GM21526 (cell line): ENCODE measurements at regions not wholly inside any gene's neighbourhood (a gene's known extent, or its start where the extent isn't known, plus 50 kb on each side); places are given as distances from the start of the nearest gene placed in this dataset.
A peak's percentile ranks its signal among the peaks of the same experiment; 100 is the strongest.
"Not testable (repeated sequence)": the region's sequence is repeated elsewhere in the genome, so short reads cannot be mapped to it uniquely, and the experiment has no call there.

Source experiments
- ATAC-seq: cut with Tn5 transposase; IDR thresholded peaks from one replicate; pipeline ENCODE4 v1.9.1; 2021; ENCODE audit warnings: moderate library complexity; ENCODE audit not compliant: unreplicated experiment, low FRiP score

DNA sequence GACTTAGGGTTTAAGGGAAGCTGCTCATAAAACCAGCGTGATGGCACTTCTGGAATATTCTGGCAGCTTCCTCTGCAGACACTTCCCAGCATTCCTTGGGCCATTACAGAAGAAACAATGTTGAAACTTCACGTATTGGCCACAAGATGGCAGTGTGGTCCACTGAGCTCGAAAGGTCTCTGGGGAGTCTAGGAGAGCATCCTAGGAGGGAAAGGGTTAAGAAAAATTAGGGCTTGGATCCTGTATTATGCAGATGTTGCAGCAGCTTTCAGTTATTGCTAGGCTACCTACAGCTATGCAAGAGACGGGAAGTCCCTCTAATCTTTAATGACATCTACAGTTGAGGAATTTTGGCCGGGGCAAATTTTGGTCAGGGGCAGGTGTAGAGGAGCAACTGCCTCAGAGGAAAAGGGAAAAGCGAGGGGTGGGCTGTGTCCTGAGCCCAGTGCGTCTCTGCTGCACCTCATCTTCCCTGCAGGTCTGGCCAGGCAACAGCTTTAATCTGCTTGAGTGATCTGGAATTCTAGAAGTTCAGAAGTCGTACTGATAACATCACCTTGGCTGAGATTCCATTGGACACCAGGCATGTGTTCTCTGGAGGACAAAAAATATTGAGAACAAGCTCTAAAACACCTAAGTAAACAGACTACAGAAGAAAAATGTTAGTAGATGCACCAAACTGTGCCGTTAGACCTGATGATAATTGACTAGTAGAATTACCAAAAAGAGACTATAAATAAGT is 220.8 kb upstream of the PRSS58 start:
- ATAC-seq = peak; percentile 86

GRCh38 chr7:142477801-142478200 is 219.9 kb upstream of the PRSS58 start:
- ATAC-seq = not testable (repeated sequence)

DNA sequence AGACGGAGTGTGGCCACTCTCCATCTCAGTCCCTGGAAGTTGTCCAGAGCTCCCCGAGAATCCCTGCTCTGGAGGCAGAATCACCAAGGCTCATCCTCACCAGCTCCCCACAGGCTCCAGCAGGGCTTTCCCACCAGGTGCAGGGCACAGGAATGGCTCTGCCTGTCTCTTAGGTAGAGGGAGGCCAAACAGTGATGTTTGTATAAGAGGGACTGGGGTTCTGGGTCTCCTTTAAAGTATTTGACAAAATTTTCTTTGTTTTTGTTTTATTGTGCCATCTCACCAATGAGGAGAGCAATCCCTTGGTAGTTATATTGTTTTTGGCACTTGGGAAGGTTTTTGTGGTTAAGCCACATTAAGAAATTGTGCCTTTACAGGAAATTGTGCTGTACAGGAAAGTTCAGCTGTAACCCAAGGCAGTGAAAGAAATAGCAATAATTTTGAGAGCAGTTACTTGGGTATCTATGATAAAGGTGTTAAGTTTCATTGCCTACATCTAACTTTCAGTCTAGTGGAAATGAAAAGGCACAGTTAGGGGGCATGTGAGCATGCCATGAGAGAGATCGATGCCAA is 219.3 kb upstream of the PRSS58 start:
- ATAC-seq = no peak

DNA sequence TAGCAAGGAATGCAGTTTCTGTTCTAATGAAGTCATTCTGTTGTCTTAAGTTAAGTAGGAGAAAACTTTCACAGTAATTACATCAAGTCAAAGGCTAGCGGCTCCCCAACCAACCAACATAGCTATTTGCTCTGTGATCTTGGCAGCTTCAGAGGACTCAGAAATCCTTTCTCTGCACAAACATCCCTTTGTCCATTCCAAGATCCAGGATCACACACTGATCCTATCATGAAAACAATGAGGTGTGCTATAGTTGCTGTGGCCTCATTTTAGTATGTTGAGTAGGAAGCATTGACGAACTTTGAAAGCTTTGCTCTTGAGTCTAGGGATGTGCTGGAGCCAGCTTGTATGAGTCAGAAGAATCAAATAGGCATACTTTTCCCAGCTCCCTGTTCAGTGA is 218.2 kb upstream of the PRSS58 start:
- no peak for ATAC-seq

DNA sequence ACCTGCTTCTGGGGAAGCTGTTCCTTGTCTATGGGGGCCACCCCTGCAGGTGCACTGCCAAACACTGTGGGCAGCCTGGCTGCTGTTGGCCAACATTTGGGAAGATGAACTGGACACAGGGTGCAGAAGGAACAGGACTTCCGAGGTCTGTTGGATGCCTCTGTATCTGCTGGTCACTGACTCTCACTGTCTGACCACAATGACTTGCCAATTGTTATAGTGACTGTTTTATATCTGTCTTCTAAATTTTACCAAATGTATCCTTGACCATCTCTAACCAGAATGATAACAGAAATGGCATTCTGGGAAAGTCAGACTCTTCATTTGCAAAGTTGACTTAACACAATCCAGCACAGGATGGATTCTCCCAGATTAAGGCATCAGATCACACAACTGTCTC is 214.0 kb upstream of the PRSS58 start:
- no peak for ATAC-seq

- no peak for ATAC-seq
Measured at GRCh38 chr7:142470544-142470830, 212.6 kb upstream of the PRSS58 start.

DNA sequence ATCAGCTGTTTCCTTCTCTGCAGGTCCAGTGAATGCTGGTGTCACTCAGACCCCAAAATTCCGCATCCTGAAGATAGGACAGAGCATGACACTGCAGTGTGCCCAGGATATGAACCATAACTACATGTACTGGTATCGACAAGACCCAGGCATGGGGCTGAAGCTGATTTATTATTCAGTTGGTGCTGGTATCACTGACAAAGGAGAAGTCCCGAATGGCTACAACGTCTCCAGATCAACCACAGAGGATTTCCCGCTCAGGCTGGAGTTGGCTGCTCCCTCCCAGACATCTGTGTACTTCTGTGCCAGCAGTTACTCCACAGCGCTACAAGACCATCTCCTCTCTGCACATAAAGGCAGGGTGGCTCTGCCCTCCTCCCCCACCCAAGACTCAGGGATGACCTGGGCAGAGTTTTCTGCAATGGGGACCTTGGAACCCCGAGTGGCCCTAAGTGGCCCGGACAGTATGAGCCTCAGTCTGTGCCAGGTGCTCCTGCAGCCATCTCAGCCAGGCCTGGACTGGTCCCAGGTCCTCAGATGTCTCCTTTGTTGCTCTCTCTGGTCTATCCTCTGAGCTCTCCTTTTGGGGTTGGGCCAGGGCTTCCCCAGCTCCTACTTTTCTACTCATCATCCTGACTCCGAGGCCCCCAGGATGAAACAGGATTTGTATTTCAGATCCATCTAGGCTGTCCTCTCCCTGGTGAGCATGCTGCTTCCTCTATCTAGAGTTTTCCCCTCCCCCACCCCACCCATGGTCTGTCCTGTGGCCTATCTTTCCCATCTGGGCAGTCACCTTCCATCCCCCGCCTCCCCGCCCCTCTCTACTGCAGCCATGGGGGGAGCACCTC is 212.1 kb upstream of the PRSS58 start:
- ATAC-seq = no peak

DNA sequence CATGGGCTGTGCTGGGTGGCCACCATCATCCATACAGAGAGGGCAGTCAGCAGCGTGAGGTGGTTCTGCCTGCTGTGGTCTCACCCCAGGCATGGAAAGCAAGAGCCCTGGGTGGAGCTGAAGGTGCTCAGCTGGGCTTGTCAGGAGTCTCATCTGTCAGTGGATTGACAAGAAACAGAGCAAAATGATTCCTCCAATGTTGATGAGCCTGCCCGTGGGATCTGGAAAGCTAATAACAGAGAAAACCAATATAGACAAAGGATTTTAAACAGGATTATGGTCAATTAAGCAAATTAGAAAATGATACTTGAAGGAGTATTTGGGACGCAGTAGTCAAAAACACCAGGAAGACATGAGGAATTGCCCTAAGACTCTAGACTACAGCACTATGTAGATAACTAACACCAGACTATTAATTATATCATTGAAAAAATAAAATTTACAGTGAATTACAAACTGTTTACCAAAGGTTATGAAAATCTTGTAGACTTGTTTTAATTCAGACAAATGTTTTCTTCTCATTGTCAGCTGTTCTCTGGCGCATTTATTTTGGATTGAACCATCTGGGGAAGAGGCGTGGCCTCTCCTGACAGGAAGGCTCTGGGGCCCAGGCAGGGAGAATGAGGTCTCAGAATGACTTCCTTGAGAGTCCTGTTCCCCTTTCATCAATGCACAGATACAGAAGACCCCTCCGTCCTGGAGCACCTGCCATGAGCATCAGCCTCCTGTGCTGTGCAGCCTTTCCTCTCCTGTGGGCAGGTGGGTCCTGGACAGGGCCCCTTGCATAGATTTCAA is 211.2 kb upstream of the PRSS58 start:
- ATAC-seq = no peak

DNA sequence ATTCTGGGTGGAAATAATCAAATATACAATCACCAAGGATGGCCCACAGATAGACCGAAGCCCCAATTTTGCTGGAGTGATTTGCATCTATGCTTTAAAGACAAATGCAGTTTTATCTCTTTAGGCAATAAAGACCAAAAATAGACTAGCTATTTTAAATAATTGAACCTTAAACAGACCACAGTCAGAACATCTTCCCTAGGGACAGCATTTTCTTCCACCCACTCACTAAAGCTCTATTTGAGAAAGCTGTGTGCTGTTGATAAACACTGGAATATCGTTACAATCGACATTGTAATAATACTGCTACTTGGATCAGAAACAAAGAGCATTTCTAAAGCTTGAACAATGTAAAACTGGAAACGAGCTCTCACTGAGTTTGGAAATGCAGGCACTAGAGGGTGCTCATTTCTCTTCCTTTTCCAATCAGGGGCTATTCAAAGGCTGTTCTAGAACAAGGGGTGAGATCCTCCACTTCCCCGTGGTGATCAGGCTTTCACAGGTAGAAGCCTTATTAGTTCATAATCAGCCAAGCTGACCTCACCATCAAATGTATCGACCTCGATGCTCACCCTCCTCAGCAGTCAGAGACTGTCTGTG is 209.3 kb upstream of the PRSS58 start:
- ATAC-seq = not testable (repeated sequence)

DNA sequence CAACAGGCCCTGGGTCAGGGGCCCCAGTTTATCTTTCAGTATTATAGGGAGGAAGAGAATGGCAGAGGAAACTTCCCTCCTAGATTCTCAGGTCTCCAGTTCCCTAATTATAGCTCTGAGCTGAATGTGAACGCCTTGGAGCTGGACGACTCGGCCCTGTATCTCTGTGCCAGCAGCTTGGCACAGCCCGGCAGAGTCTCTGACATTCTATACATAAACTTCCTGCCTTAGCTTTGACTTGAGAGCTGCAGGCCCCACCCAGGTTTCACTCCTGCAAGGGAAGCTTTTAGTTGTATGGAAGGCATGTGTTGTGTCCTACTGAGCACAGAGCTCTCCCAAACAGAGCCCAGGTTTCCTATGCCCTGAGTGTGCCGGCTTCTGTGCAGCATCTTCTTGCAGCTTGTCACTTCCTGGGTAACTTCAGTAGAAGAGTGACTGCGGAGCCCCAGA is 205.6 kb upstream of the PRSS58 start:
- peak; percentile 66 for ATAC-seq

- no peak for ATAC-seq
Measured at GRCh38 chr7:142461437-142461836, 203.6 kb upstream of the PRSS58 start.

DNA sequence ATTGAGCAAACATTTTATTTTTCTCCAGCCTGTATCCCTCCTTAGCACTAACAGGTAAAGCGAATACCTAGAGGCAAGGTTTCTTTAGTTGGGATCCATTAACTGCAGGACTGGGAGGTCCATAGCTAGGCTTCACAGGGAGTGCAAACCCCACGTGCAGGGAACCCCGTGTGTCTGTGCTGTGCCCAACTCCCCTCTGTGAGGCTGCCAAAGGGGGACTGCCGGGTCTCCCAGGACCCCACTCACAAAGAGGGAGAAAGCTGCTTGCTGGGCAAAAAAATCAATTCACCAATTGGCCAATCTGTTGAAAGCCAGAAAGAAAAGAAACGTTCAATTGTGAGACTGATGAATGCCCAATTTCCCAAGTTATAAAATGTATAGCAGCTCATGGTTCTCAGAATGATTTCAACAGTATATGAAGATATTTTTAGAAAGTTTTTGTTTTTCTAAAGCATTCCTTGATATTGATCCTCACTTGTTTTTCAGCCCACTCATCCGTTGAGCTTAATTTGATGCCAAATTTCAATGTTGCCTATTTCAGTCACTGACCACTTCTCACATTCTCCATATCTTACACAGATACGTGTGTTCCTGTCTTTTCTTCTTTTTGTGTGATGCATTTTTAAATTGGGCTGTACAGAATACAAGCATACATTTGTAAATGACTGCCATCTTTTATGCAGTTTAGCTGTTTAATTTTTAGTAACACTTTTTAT is 202.7 kb upstream of the PRSS58 start:
- no peak for ATAC-seq

- peak; percentile 79 for ATAC-seq
Measured at GRCh38 chr7:142459551-142459963, 201.7 kb upstream of the PRSS58 start.

GRCh38 chr7:142457146-142457703 is 199.4 kb upstream of the PRSS58 start:
- no peak for ATAC-seq

DNA sequence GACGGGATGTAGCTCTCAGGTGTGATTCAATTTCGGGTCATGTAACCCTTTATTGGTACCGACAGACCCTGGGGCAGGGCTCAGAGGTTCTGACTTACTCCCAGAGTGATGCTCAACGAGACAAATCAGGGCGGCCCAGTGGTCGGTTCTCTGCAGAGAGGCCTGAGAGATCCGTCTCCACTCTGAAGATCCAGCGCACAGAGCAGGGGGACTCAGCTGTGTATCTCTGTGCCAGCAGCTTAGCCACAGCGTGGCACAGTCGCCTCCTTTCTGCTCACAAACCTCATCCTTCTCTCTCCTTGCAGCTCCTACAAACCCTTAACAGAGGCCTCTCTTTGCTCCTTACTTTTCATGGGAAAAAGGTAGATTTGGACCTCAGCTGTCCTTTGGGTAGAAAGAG is 197.5 kb upstream of the PRSS58 start:
- no peak for ATAC-seq

GRCh38 chr7:142454862-142455261 is 197.0 kb upstream of the PRSS58 start:
- ATAC-seq = no peak

GRCh38 chr7:142452791-142453190 is 194.9 kb upstream of the PRSS58 start:
- no peak for ATAC-seq

DNA sequence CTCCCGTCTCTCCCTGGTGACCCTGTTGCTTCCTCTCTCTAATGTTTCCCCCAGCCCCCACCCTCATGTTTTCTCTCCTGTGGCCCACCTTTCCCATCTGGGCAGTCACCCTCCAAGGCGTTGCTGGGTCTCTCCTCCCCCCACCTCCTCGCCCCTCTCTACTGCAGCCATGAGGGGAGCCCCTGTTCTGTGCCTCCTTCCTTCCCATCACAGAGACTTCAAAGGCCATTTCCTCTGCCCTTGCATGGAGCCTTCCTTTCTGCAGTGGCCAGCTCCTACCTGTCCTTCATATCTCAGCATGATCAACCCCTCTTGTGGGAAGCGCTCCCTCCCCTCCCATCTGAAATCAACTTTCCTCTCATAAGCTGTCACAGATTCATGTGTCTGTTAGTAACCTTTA is 194.0 kb upstream of the PRSS58 start:
- ATAC-seq = no peak

DNA sequence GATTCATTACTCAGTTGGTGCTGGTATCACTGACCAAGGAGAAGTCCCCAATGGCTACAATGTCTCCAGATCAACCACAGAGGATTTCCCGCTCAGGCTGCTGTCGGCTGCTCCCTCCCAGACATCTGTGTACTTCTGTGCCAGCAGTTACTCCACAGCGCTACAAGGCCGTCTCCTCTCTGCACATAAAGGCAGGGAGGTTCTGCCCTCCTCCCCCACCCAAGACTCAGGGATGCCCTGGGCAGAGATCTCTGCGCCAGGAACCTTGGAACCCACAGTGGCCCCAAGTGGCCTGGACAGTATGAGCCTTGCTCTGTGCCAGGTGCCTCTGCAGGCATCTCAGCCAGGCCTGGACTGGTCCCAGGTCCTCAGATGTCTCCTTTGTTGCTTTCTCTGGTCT is 193.4 kb upstream of the PRSS58 start:
- ATAC-seq = no peak

- no peak for ATAC-seq
Measured at GRCh38 chr7:142450695-142451094, 192.8 kb upstream of the PRSS58 start.
